Liver (tissue), 8 donors: ENCODE measurements at regions not wholly inside any gene's neighbourhood (a gene's known extent, or its start where the extent isn't known, plus 50 kb on each side); places are given as distances from the start of the nearest gene placed in this dataset.

ENCODE experiments used
- DNase-seq: peaks from one replicate; pipeline ENCODE4 v3.0.0-alpha.2; 2017; ENCODE audit warnings: low spot score
- H3K27ac ChIP-seq, 2 donors: one replicate each; pipeline ENCODE4 v1.7.0; 2013; ENCODE audit warnings: inconsistent platforms in 2 of 2, low read length in 2 of 2, control low read depth in 1 of 2, low read depth in 1 of 2, mild to moderate bottlenecking in 1 of 2
- H3K27me3 ChIP-seq, 4 donors: one replicate each; pipeline versions ENCODE4 v1.6.1 to v1.7.0; 2013; ENCODE audit warnings: low read length in 3 of 4, inconsistent platforms in 1 of 4, mild to moderate bottlenecking in 1 of 4, moderate library complexity in 1 of 4; ENCODE audit not compliant: control insufficient read depth in 4 of 4, insufficient read depth in 4 of 4
- H3K36me3 ChIP-seq, 4 donors: one replicate each; pipeline versions ENCODE4 v1.6.1 to v1.7.0; 2013; ENCODE audit warnings: low read length in 3 of 4, mild to moderate bottlenecking in 3 of 4, low read depth in 1 of 4, moderate library complexity in 1 of 4; ENCODE audit not compliant: control insufficient read depth in 4 of 4, insufficient read depth in 3 of 4
- H3K4me1 ChIP-seq, 4 donors: one replicate each; pipeline versions ENCODE4 v1.6.1 to v1.7.0; 2013; ENCODE audit warnings: low read length in 3 of 4, mild to moderate bottlenecking in 3 of 4, moderate library complexity in 1 of 4; ENCODE audit not compliant: control insufficient read depth in 4 of 4, insufficient read depth in 4 of 4
- H3K4me3 ChIP-seq, 3 donors: one replicate each; pipeline versions ENCODE4 v1.6.1 to v1.7.0; 2013; ENCODE audit warnings: low read length in 3 of 3, control low read depth in 1 of 3, low read depth in 1 of 3, mild to moderate bottlenecking in 1 of 3
- H3K9ac ChIP-seq, 2 donors: one replicate each; pipeline ENCODE4 v1.7.0; 2013; ENCODE audit warnings: low read length in 2 of 2, mild to moderate bottlenecking in 2 of 2, moderate library complexity in 2 of 2, control low read depth in 1 of 2, low read depth in 1 of 2
- H3K9me3 ChIP-seq, 4 donors: one replicate each; pipeline versions ENCODE4 v1.6.1 to v1.7.0; 2013; ENCODE audit warnings: low read length in 3 of 4; ENCODE audit not compliant: control insufficient read depth in 4 of 4
- CTCF ChIP-seq: fragments of 150-350 bp; IDR thresholded peaks from 2 replicates; pipeline ENCODE4 v1.5.1; 2017; ENCODE audit warnings: improper control_type of control experiment, low read depth, low read length; ENCODE audit not compliant: missing input control
- EGR1 ChIP-seq, 2 donors: IDR thresholded peaks; 2 replicates each; pipeline ENCODE4 v1.6.1; 2016 to 2018; ENCODE audit warnings: antibody characterized with exemption in 2 of 2, low read depth in 2 of 2
- FOXA1 ChIP-seq: IDR thresholded peaks from 2 replicates; pipeline ENCODE4 v1.6.1; 2016; ENCODE audit warnings: antibody characterized with exemption
- FOXA2 ChIP-seq: IDR thresholded peaks from 2 replicates; pipeline ENCODE4 v1.6.1; 2016; ENCODE audit warnings: antibody characterized with exemption
- HNF4G ChIP-seq: IDR thresholded peaks from 2 replicates; pipeline ENCODE4 v1.6.1; 2016; ENCODE audit warnings: antibody characterized with exemption
- NR2F2 ChIP-seq: IDR thresholded peaks from 2 replicates; pipeline ENCODE4 v1.6.1; 2016; ENCODE audit warnings: antibody characterized with exemption
- RAD21 ChIP-seq, 2 donors: IDR thresholded peaks; 2 replicates each; pipeline ENCODE4 v1.6.1; 2016; ENCODE audit warnings: antibody characterized with exemption in 2 of 2, mild to moderate bottlenecking in 2 of 2
- REST ChIP-seq: IDR thresholded peaks from 2 replicates; pipeline ENCODE4 v1.6.1; 2016; ENCODE audit warnings: antibody characterized with exemption, mild to moderate bottlenecking
- TAF1 ChIP-seq: conservative IDR thresholded peaks from 2 replicates; pipeline ENCODE4 v1.6.1; 2016; ENCODE audit warnings: antibody characterized with exemption, mild to moderate bottlenecking
- YY1 ChIP-seq: IDR thresholded peaks from 2 replicates; pipeline ENCODE4 v1.6.1; 2016; ENCODE audit warnings: antibody characterized with exemption, mild to moderate bottlenecking
- ZBTB33 ChIP-seq: IDR thresholded peaks from 2 replicates; pipeline ENCODE4 v1.6.1; 2016; ENCODE audit warnings: antibody characterized with exemption
- WGBS: extraction: QIAGEN DNeasy Blood & Tissue Kit; methylation state at CpG from one replicate; pipeline ENCODE4 v1.1.7; 2013; 5-methylcytosine and 5-hydroxymethylcytosine counted together
- donor health status: healthy.
- donor health status: healthy.
- donor health status: healthy.
- donor health status: healthy.
- donor health status: healthy.

GRCh38 chr5:162484986-162485385 lies 417.4 kb downstream of the GABRG2 start:
- Histone ChIP-seq H3K36me3 (no peaks in the 10 kb centered on the region), H3K27me3 (no peaks in the 10 kb centered on the region), H3K9me3 (no peaks in the 10 kb centered on the region), H3K4me3 (no peak overlapping the region), H3K9ac (no peak overlapping the region), H3K27ac (no peak overlapping the region), H3K4me1 (no peaks in the 10 kb centered on the region)
- no peak for TF ChIP-seq HNF4G
- TF ChIP-seq FOXA2, result no peak
- no peak for TF ChIP-seq ZBTB33
- no peak for TF ChIP-seq REST
- no peak for TF ChIP-seq RAD21 (IDR thresholded peaks at IDR 0.05)
- no peak for TF ChIP-seq FOXA1
- TF ChIP-seq EGR1 (IDR thresholded peaks at IDR 0.05; ENCODE audit: low read depth in 2 of 2), result no peak
- TF ChIP-seq CTCF, result no peak
- no peak for TF ChIP-seq YY1
- 71% methylated on average over 5 of the region's 5 CpGs for WGBS
- DNase-seq, result no peak

GRCh38 chr5:162485666-162486292 lies 418.2 kb downstream of the GABRG2 start:
- Histone ChIP-seq H3K27me3 (no peaks in the 10 kb centered on the region), H3K9ac (no peak overlapping the region), H3K4me1 (no peaks in the 10 kb centered on the region), H3K4me3 (no peak overlapping the region), H3K27ac (no peak overlapping the region), H3K9me3 (no peaks in the 10 kb centered on the region), H3K36me3 (no peaks in the 10 kb centered on the region)
- no peak for TF ChIP-seq TAF1
- no peak for TF ChIP-seq ZBTB33
- no peak for TF ChIP-seq FOXA1
- TF ChIP-seq RAD21 (IDR thresholded peaks at IDR 0.05), result no peak
- TF ChIP-seq NR2F2, result no peak
- TF ChIP-seq EGR1 (IDR thresholded peaks at IDR 0.05; ENCODE audit: low read depth in 2 of 2), result no peak
- WGBS, result 60% methylated on average over 8 of the region's 8 CpGs
- DNase-seq, result no peak
